Neural progenitor cell (in vitro differentiated cells): ENCODE measurements at regions not wholly inside any gene's neighbourhood (a gene's known extent, or its start where the extent isn't known, plus 50 kb on each side); places are given as distances from the start of the nearest gene placed in this dataset.

Experiments used
- DNase-seq: peaks from one replicate; pipeline ENCODE4 v3.0.0-alpha.2; 2016; ENCODE audit warnings: low spot score
- H2AFZ ChIP-seq: fragments of 200-600 bp; sonication (generic); replicated peaks from 2 replicates; pipeline ENCODE4 v1.6.1; 2016; ENCODE audit warnings: antibody characterized with exemption
- H3F3A ChIP-seq: fragments of 200-600 bp; sonication (generic); 2 replicates; pipeline ENCODE4 v1.6.1; 2016; ENCODE audit warnings: antibody characterized with exemption, low read depth
- H3K27ac ChIP-seq: fragments of 200-600 bp; sonication (generic); 2 replicates; pipeline ENCODE4 v1.5.1; 2016; ENCODE audit warnings: mild to moderate bottlenecking
- H3K27me3 ChIP-seq: fragments of 200-600 bp; sonication (generic); 2 replicates; pipeline ENCODE4 v1.6.1; 2016; ENCODE audit warnings: mild to moderate bottlenecking, moderate library complexity
- H3K36me3 ChIP-seq: fragments of 200-600 bp; sonication (generic); 2 replicates; pipeline ENCODE4 v1.5.1; 2016
- H3K4me1 ChIP-seq: fragments of 200-600 bp; sonication (generic); 2 replicates; pipeline ENCODE4 v1.6.1; 2016; ENCODE audit warnings: mixed run types
- H3K4me2 ChIP-seq: fragments of 200-600 bp; sonication (generic); 2 replicates; pipeline ENCODE4 v1.6.1; 2016
- H3K4me3 ChIP-seq: fragments of 200-600 bp; sonication (generic); 2 replicates; pipeline ENCODE4 v1.5.1; 2016
- H3K79me2 ChIP-seq: fragments of 200-600 bp; sonication (generic); 2 replicates; pipeline ENCODE4 v1.6.1; 2016; ENCODE audit warnings: low read depth
- H3K9ac ChIP-seq: fragments of 200-600 bp; sonication (generic); 2 replicates; pipeline ENCODE4 v1.6.1; 2016
- H3K9me3 ChIP-seq: fragments of 200-600 bp; sonication (generic); 2 replicates; pipeline ENCODE4 v1.5.1; 2016; ENCODE audit warnings: low read depth
- H4K20me1 ChIP-seq: fragments of 200-600 bp; sonication (generic); 2 replicates; pipeline ENCODE4 v1.6.1; 2016; ENCODE audit warnings: low read depth
- H3K27ac Mint-ChIP-seq: 3 replicates; pipeline ENCODE4 v1.8.0; 2021; ENCODE audit warnings: mixed read lengths
- H3K27me3 Mint-ChIP-seq: 2 replicates; pipeline ENCODE4 v1.8.0; 2022; ENCODE audit warnings: low read depth, mild to moderate bottlenecking, inconsistent platforms, moderate library complexity, mixed read lengths; ENCODE audit not compliant: insufficient read depth
- H3K36me3 Mint-ChIP-seq: 3 replicates; pipeline ENCODE4 v1.8.0; 2021; ENCODE audit warnings: mixed read lengths
- H3K4me1 Mint-ChIP-seq: 3 replicates; pipeline ENCODE4 v1.8.0; 2021; ENCODE audit warnings: mixed read lengths
- H3K4me3 Mint-ChIP-seq: 3 replicates; pipeline ENCODE4 v1.8.0; 2021; ENCODE audit warnings: mild to moderate bottlenecking, moderate library complexity, mixed read lengths
- H3K9me3 Mint-ChIP-seq: 3 replicates; pipeline ENCODE4 v1.8.0; 2020; ENCODE audit warnings: mixed read lengths
- EZH2 ChIP-seq: fragments of 200-600 bp; sonication (generic); IDR thresholded peaks from 2 replicates; pipeline ENCODE4 v1.6.1; 2017; ENCODE audit warnings: antibody characterized with exemption, mild to moderate bottlenecking, moderate library complexity
- EZH2phosphoT487 ChIP-seq: fragments of 200-600 bp; sonication (generic); IDR thresholded peaks from 2 replicates; pipeline ENCODE4 v1.6.1; 2017; ENCODE audit warnings: antibody characterized with exemption
- TF ChIP-seq, protein P1 (sequence below): fragments of 200-600 bp; sonication (generic); IDR thresholded peaks from 2 replicates; pipeline ENCODE4 v1.5.1; 2017; ENCODE audit warnings: antibody characterized with exemption, mild to moderate bottlenecking

DNA sequence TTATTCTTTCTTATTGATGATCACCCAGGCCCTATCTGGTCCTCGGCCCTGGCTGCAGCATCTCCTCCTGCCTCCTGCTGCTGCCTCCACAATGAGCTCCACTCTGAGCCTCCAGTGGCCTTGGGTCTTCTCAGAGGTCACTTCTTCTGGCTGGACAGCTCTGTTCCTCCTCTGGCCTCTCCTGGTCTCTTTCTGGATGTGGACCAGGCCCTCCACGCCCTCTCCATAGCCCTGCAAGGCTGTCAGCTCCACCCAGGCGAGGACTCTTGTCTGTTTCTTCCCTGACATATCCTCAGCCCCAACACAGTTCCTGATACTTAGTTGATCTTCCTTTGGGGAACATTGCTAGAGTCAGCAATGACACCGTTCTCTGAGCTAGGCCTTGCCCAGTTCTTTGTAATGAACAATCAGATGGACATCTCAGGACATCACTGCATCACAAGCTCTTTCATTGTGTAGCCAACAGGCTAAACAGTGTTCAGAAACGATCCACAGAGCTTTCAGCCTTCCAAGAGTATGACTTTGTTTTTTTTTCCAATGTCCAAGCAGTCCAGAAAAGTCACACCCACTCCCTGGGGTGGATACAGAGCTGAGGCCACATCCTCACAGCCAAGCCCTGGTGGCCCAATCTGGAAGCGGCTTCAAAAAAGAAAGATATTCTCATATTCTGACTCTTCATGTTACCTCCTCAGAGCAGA, 62.5 kb upstream of the DNAH5 start:
- Histone ChIP-seq H3K4me1 (peaks cover 10% of the 10 kb centered on the region), H2AFZ (no peak overlapping the region), H3K9ac (no peak overlapping the region), H3K79me2 (no peaks in the 10 kb centered on the region), H3K27ac (no peak overlapping the region), H3K4me2 (no peak overlapping the region), H3K27me3 (peaks cover 7% of the 10 kb centered on the region), H3F3A (peaks cover 11% of the 10 kb centered on the region), H3K4me3 (no peak overlapping the region), H3K36me3 (no peaks in the 10 kb centered on the region), H3K9me3 (no peaks in the 10 kb centered on the region), H4K20me1 (no peaks in the 10 kb centered on the region)
- Mint-ChIP-seq H3K9me3 (no peaks in the 10 kb centered on the region), H3K36me3 (no peaks in the 10 kb centered on the region), H3K4me3 (no peak overlapping the region), H3K27ac (no peak overlapping the region), H3K4me1 (peaks cover 6% of the 10 kb centered on the region), H3K27me3 (no peaks in the 10 kb centered on the region)
- DNase-seq: no peak
- no peak for TF ChIP-seq EZH2
- TF ChIP-seq EZH2phosphoT487: no peak
- TF ChIP-seq, protein P1, sequence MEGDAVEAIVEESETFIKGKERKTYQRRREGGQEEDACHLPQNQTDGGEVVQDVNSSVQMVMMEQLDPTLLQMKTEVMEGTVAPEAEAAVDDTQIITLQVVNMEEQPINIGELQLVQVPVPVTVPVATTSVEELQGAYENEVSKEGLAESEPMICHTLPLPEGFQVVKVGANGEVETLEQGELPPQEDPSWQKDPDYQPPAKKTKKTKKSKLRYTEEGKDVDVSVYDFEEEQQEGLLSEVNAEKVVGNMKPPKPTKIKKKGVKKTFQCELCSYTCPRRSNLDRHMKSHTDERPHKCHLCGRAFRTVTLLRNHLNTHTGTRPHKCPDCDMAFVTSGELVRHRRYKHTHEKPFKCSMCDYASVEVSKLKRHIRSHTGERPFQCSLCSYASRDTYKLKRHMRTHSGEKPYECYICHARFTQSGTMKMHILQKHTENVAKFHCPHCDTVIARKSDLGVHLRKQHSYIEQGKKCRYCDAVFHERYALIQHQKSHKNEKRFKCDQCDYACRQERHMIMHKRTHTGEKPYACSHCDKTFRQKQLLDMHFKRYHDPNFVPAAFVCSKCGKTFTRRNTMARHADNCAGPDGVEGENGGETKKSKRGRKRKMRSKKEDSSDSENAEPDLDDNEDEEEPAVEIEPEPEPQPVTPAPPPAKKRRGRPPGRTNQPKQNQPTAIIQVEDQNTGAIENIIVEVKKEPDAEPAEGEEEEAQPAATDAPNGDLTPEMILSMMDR: no peak

- Histone ChIP-seq H3K27ac (no peak overlapping the region), H3K9ac (no peak overlapping the region), H3K4me2 (no peak overlapping the region), H3K79me2 (no peaks in the 10 kb centered on the region), H4K20me1 (no peaks in the 10 kb centered on the region), H3K9me3 (no peaks in the 10 kb centered on the region), H3F3A (no peaks in the 10 kb centered on the region), H3K36me3 (no peaks in the 10 kb centered on the region), H3K27me3 (no peaks in the 10 kb centered on the region), H3K4me3 (no peak overlapping the region), H3K4me1 (no peaks in the 10 kb centered on the region), H2AFZ (no peak overlapping the region)
- no peak for DNase-seq
- Mint-ChIP-seq H3K27me3 (no peaks in the 10 kb centered on the region), H3K36me3 (no peaks in the 10 kb centered on the region), H3K4me1 (no peaks in the 10 kb centered on the region), H3K4me3 (no peak overlapping the region), H3K9me3 (no peaks in the 10 kb centered on the region), H3K27ac (no peak overlapping the region)
- TF ChIP-seq, protein P1: no peak
- TF ChIP-seq EZH2phosphoT487 (no peak), EZH2 (no peak)
These were observed 60.3 kb upstream of the DNAH5 start for GRCh38 chr5:14004598-14005394.

- H3K4me3 Mint-ChIP-seq: no peak overlapping the region
- H3K4me1 ChIP-seq: no peaks in the 10 kb centered on the region
- no peaks in the 10 kb centered on the region for H3K9me3 Mint-ChIP-seq
- H3K79me2 ChIP-seq: no peaks in the 10 kb centered on the region
- H3K9me3 ChIP-seq: no peaks in the 10 kb centered on the region
- H3K27ac ChIP-seq: no peak overlapping the region
- peaks cover 2% of the 10 kb centered on the region for H3K27me3 Mint-ChIP-seq
- H2AFZ ChIP-seq: no peak overlapping the region
- H3K36me3 ChIP-seq: no peaks in the 10 kb centered on the region
- no peaks in the 10 kb centered on the region for H4K20me1 ChIP-seq
- DNase-seq: no peak
- no peaks in the 10 kb centered on the region for H3F3A ChIP-seq
- H3K4me1 Mint-ChIP-seq: no peaks in the 10 kb centered on the region
- H3K4me2 ChIP-seq: no peak overlapping the region
- no peak overlapping the region for H3K27ac Mint-ChIP-seq
- no peaks in the 10 kb centered on the region for H3K36me3 Mint-ChIP-seq
- H3K9ac ChIP-seq: no peak overlapping the region
- H3K4me3 ChIP-seq: no peak overlapping the region
- TF ChIP-seq, protein P1: no peak
- no peak for TF ChIP-seq EZH2
- no peak for TF ChIP-seq EZH2phosphoT487
- H3K27me3 ChIP-seq: no peaks in the 10 kb centered on the region
These were observed 59.4 kb upstream of the DNAH5 start for GRCh38 chr5:14003936-14004335.
